Liver (tissue), 8 donors: ENCODE measurements at regions not wholly inside any gene's neighbourhood (a gene's known extent, or its start where the extent isn't known, plus 50 kb on each side); places are given as distances from the start of the nearest gene placed in this dataset.

Experiments
- DNase-seq: peaks from one replicate; pipeline ENCODE4 v3.0.0-alpha.2; 2017; ENCODE audit warnings: low spot score
- H3K27ac ChIP-seq, 2 donors: one replicate each; pipeline ENCODE4 v1.7.0; 2013; ENCODE audit warnings: inconsistent platforms in 2 of 2, low read length in 2 of 2, control low read depth in 1 of 2, low read depth in 1 of 2, mild to moderate bottlenecking in 1 of 2
- H3K27me3 ChIP-seq, 4 donors: one replicate each; pipeline versions ENCODE4 v1.6.1 to v1.7.0; 2013; ENCODE audit warnings: low read length in 3 of 4, inconsistent platforms in 1 of 4, mild to moderate bottlenecking in 1 of 4, moderate library complexity in 1 of 4; ENCODE audit not compliant: control insufficient read depth in 4 of 4, insufficient read depth in 4 of 4
- H3K36me3 ChIP-seq, 4 donors: one replicate each; pipeline versions ENCODE4 v1.6.1 to v1.7.0; 2013; ENCODE audit warnings: low read length in 3 of 4, mild to moderate bottlenecking in 3 of 4, low read depth in 1 of 4, moderate library complexity in 1 of 4; ENCODE audit not compliant: control insufficient read depth in 4 of 4, insufficient read depth in 3 of 4
- H3K4me1 ChIP-seq, 4 donors: one replicate each; pipeline versions ENCODE4 v1.6.1 to v1.7.0; 2013; ENCODE audit warnings: low read length in 3 of 4, mild to moderate bottlenecking in 3 of 4, moderate library complexity in 1 of 4; ENCODE audit not compliant: control insufficient read depth in 4 of 4, insufficient read depth in 4 of 4
- H3K4me3 ChIP-seq, 3 donors: one replicate each; pipeline versions ENCODE4 v1.6.1 to v1.7.0; 2013; ENCODE audit warnings: low read length in 3 of 3, control low read depth in 1 of 3, low read depth in 1 of 3, mild to moderate bottlenecking in 1 of 3
- H3K9ac ChIP-seq, 2 donors: one replicate each; pipeline ENCODE4 v1.7.0; 2013; ENCODE audit warnings: low read length in 2 of 2, mild to moderate bottlenecking in 2 of 2, moderate library complexity in 2 of 2, control low read depth in 1 of 2, low read depth in 1 of 2
- H3K9me3 ChIP-seq, 4 donors: one replicate each; pipeline versions ENCODE4 v1.6.1 to v1.7.0; 2013; ENCODE audit warnings: low read length in 3 of 4; ENCODE audit not compliant: control insufficient read depth in 4 of 4
- ATF3 ChIP-seq: IDR thresholded peaks from 2 replicates; pipeline ENCODE4 v1.6.1; 2016; ENCODE audit warnings: antibody characterized with exemption
- CTCF ChIP-seq: fragments of 150-350 bp; IDR thresholded peaks from 2 replicates; pipeline ENCODE4 v1.5.1; 2017; ENCODE audit warnings: improper control_type of control experiment, low read depth, low read length; ENCODE audit not compliant: missing input control
- EGR1 ChIP-seq, 2 donors: IDR thresholded peaks; 2 replicates each; pipeline ENCODE4 v1.6.1; 2016 to 2018; ENCODE audit warnings: antibody characterized with exemption in 2 of 2, low read depth in 2 of 2
- FOXA1 ChIP-seq: IDR thresholded peaks from 2 replicates; pipeline ENCODE4 v1.6.1; 2016; ENCODE audit warnings: antibody characterized with exemption
- FOXA2 ChIP-seq: IDR thresholded peaks from 2 replicates; pipeline ENCODE4 v1.6.1; 2016; ENCODE audit warnings: antibody characterized with exemption
- GABPA ChIP-seq, 2 donors: IDR thresholded peaks in 1 of 2; conservative IDR thresholded peaks in 1 of 2; 2 replicates each; pipeline ENCODE4 v1.6.1; 2016; ENCODE audit warnings: antibody characterized with exemption in 2 of 2, mild to moderate bottlenecking in 1 of 2, moderate library complexity in 1 of 2
- HNF4A ChIP-seq, 2 donors: conservative IDR thresholded peaks; 2 replicates each; pipeline ENCODE4 v1.6.1; 2016; ENCODE audit warnings: antibody characterized with exemption in 2 of 2, mild to moderate bottlenecking in 2 of 2
- HNF4G ChIP-seq: IDR thresholded peaks from 2 replicates; pipeline ENCODE4 v1.6.1; 2016; ENCODE audit warnings: antibody characterized with exemption
- JUND ChIP-seq, 2 donors: IDR thresholded peaks; 2 replicates each; pipeline ENCODE4 v1.6.1; 2016; ENCODE audit warnings: antibody characterized with exemption in 2 of 2
- MAX ChIP-seq: IDR thresholded peaks from 2 replicates; pipeline ENCODE4 v1.6.1; 2016; ENCODE audit warnings: antibody characterized with exemption
- RAD21 ChIP-seq, 2 donors: IDR thresholded peaks; 2 replicates each; pipeline ENCODE4 v1.6.1; 2016; ENCODE audit warnings: antibody characterized with exemption in 2 of 2, mild to moderate bottlenecking in 2 of 2
- REST ChIP-seq: IDR thresholded peaks from 2 replicates; pipeline ENCODE4 v1.6.1; 2016; ENCODE audit warnings: antibody characterized with exemption, mild to moderate bottlenecking
- RXRA ChIP-seq, 2 donors: IDR thresholded peaks; 2 replicates each; pipeline ENCODE4 v1.6.1; 2017 to 2018; ENCODE audit warnings: antibody characterized with exemption in 2 of 2, mild to moderate bottlenecking in 1 of 2
- SP1 ChIP-seq: IDR thresholded peaks from 2 replicates; pipeline ENCODE4 v1.6.1; 2018; ENCODE audit warnings: antibody characterized with exemption, mild to moderate bottlenecking
- YY1 ChIP-seq: IDR thresholded peaks from 2 replicates; pipeline ENCODE4 v1.6.1; 2016; ENCODE audit warnings: antibody characterized with exemption, mild to moderate bottlenecking
- ZBTB33 ChIP-seq: IDR thresholded peaks from 2 replicates; pipeline ENCODE4 v1.6.1; 2016; ENCODE audit warnings: antibody characterized with exemption
- WGBS: extraction: QIAGEN DNeasy Blood & Tissue Kit; methylation state at CpG from one replicate; pipeline ENCODE4 v1.1.7; 2013; 5-methylcytosine and 5-hydroxymethylcytosine counted together
- donor health status: healthy.
- donor health status: healthy.
- donor health status: healthy.
- donor health status: healthy.
- donor health status: healthy.

- WGBS, result 31% methylated on average over 7 of the region's 7 CpGs
- no peak for DNase-seq
These were observed 143.4 kb upstream of the HS3ST2 start for GRCh38 chr16:22670551-22671041.

More at GRCh38 chr16:22670551-22671041, 143.4 kb upstream of the HS3ST2 start:
- Histone ChIP-seq H3K9me3 (no peaks in the 10 kb centered on the region), H3K36me3 (no peaks in the 10 kb centered on the region), H3K9ac (no peak overlapping the region), H3K27ac (no peak overlapping the region), H3K27me3 (peaks cover 0 to 16% (median 1%) of the 10 kb centered on the region in 4 donors), H3K4me1 (no peaks in the 10 kb centered on the region), H3K4me3 (no peak overlapping the region)
- TF ChIP-seq HNF4A (conservative IDR thresholded peaks at IDR 0.05) (no peak), ZBTB33 (no peak), YY1 (no peak), MAX (no peak), FOXA2 (no peak), EGR1 (IDR thresholded peaks at IDR 0.05; ENCODE audit: low read depth in 2 of 2) (no peak), SP1 (no peak), JUND (IDR thresholded peaks at IDR 0.05) (no peak), CTCF (no peak), RXRA (IDR thresholded peaks at IDR 0.05) (no peak), RAD21 (IDR thresholded peaks at IDR 0.05) (no peak), REST (no peak), GABPA (IDR thresholded peaks at IDR 0.05 in 1 of 2, conservative IDR thresholded peaks at IDR 0.05 in 1 of 2) (no peak), HNF4G (no peak), ATF3 (no peak), FOXA1 (no peak)
